ENCODE measurements at regions not wholly inside any gene's neighbourhood (a gene's known extent, or its start where the extent isn't known, plus 50 kb on each side); places are given as distances from the start of the nearest gene placed in this dataset.

DNA sequence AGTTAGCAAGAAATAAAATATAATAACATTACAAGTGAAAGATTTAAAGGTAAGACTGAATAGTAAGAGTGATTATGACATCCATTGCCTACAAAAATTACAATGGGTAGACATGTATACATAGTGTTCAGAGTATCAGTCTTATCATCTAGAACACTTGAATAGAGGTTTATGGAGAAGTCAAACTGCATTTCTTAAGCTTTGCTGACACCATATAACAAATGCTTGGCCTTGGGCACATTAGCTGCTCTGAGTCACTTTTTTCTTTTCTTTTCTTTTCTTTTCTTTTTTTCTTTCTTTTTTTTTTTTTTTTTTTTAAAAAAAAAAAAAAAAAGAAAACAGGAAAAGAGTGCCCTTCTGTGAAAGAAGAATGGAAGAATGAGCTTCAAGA, 220.0 kb downstream of the SPCS3 start:
- Histone ChIP-seq H3K27ac (ENCODE audit: low read length) (no peak overlapping the region), H3K27me3 (ENCODE audit: control insufficient read depth in 1 of 2, insufficient read depth in 2 of 2, low read length in 2 of 2) (no peaks in the 10 kb centered on the region), H3K9ac (ENCODE audit: low read length in 2 of 2) (no peak overlapping the region), H3K36me3 (ENCODE audit: control insufficient read depth in 2 of 2, insufficient read depth in 2 of 2, low read length in 2 of 2) (no peaks in the 10 kb centered on the region), H3K9me3 (ENCODE audit: control insufficient read depth in 2 of 2, low read length in 2 of 2) (no peaks in the 10 kb centered on the region), H3K4me3 (ENCODE audit: low read length in 2 of 2) (no peak overlapping the region), H3K4me1 (ENCODE audit: control insufficient read depth, insufficient read depth, low read length) (no peaks in the 10 kb centered on the region)

DNA sequence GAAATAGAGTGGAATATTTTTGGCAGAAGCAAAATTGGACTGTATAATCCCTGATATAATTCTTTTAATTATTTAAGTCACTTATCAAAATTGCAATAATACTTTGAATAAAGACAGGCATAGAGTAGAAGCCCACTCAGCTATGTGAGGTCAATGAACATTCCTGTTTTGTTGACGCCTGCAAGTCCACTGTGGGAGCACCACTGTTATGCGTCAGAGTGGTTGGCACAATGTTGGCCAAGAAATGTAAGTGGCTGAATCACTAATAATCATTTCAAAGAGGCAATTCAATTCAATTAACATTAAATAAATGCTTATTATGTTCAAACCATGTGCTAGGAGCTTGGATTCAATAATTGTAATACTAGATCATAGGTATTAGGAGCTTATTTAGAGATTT, 221.0 kb downstream of the SPCS3 start:
- Histone ChIP-seq H3K9me3 (ENCODE audit: control insufficient read depth in 2 of 2, low read length in 2 of 2) (no peaks in the 10 kb centered on the region), H3K27me3 (ENCODE audit: control insufficient read depth in 1 of 2, insufficient read depth in 2 of 2, low read length in 2 of 2) (no peaks in the 10 kb centered on the region), H3K27ac (ENCODE audit: low read length) (no peak overlapping the region), H3K4me1 (ENCODE audit: control insufficient read depth, insufficient read depth, low read length) (no peaks in the 10 kb centered on the region), H3K9ac (ENCODE audit: low read length in 2 of 2) (no peak overlapping the region), H3K36me3 (ENCODE audit: control insufficient read depth in 2 of 2, insufficient read depth in 2 of 2, low read length in 2 of 2) (no peaks in the 10 kb centered on the region), H3K4me3 (ENCODE audit: low read length in 2 of 2) (no peak overlapping the region)

DNA sequence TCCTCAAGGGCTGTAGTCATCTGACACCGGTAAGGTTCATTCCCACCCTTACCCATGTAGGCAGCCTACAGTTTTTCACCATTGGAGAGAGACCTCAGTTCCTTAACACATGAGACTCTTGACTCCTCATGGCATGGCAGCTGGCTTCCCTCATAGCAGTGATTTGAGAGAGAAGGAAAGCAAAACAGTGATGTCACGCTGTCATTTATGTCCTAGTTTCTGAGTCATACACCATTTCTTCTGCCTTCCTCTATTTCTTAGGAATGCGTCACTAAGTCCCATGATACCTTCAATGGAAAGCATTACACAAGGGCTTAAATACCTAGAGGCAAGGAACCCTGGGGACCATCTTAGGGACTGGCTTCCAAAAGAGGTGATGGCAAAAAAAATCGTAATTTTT, 226.1 kb downstream of the SPCS3 start:
- no peaks in the 10 kb centered on the region for H3K4me1 ChIP-seq (ENCODE audit: control insufficient read depth, insufficient read depth, low read length)
- H3K4me3 ChIP-seq (ENCODE audit: low read length in 2 of 2): no peak overlapping the region
- H3K9ac ChIP-seq (ENCODE audit: low read length in 2 of 2): no peak overlapping the region
- H3K27me3 ChIP-seq (ENCODE audit: control insufficient read depth in 1 of 2, insufficient read depth in 2 of 2, low read length in 2 of 2): no peaks in the 10 kb centered on the region
- no peaks in the 10 kb centered on the region for H3K36me3 ChIP-seq (ENCODE audit: control insufficient read depth in 2 of 2, insufficient read depth in 2 of 2, low read length in 2 of 2)
- no peaks in the 10 kb centered on the region for H3K9me3 ChIP-seq (ENCODE audit: control insufficient read depth in 2 of 2, low read length in 2 of 2)
- no peak overlapping the region for H3K27ac ChIP-seq (ENCODE audit: low read length)

DNA sequence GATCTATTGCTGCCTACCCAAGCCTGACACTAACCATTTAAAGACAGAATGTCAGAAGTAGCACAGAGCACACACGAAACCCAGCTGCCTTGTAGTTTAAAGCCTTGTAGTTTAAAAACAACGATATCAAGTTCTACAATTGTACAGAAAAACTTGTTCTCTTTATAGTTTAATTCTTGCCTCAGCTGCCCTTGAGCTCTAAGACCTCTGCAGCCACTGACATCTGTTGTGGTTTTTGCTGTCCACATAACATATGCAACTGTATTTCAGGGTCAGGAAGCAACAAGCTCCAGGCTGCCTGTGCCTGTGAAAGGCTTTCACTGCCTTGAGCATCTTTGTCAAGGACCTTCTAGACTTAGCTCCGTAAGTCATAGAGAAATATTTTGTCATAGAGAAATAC, 227.2 kb downstream of the SPCS3 start:
- Histone ChIP-seq H3K27me3 (ENCODE audit: control insufficient read depth in 1 of 2, insufficient read depth in 2 of 2, low read length in 2 of 2) (no peaks in the 10 kb centered on the region), H3K9me3 (ENCODE audit: control insufficient read depth in 2 of 2, low read length in 2 of 2) (no peaks in the 10 kb centered on the region), H3K27ac (ENCODE audit: low read length) (no peak overlapping the region), H3K4me1 (ENCODE audit: control insufficient read depth, insufficient read depth, low read length) (no peaks in the 10 kb centered on the region), H3K36me3 (ENCODE audit: control insufficient read depth in 2 of 2, insufficient read depth in 2 of 2, low read length in 2 of 2) (no peaks in the 10 kb centered on the region), H3K9ac (ENCODE audit: low read length in 2 of 2) (no peak overlapping the region), H3K4me3 (ENCODE audit: low read length in 2 of 2) (no peak overlapping the region)

DNA sequence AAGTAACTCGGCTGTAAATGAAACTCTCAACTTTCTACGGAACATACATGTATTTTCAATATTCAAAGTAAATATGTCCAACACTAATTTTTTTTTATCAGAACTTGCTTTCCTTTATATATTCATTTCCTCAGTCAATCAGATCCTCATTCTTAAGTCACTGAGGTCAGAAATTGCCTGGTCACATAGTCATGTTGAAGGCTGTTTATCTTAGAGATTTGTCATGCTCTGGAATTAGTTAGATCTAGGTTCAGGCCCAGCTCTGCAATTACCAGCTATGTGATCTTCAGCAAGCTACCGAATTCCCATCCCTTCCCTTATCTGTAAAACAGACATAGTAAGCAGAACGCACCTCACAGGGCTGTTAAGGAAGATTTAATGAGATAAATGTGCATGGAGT, 228.8 kb downstream of the SPCS3 start:
- no peaks in the 10 kb centered on the region for H3K9me3 ChIP-seq (ENCODE audit: control insufficient read depth in 2 of 2, low read length in 2 of 2)
- no peak overlapping the region for H3K27ac ChIP-seq (ENCODE audit: low read length)
- no peak overlapping the region for H3K4me3 ChIP-seq (ENCODE audit: low read length in 2 of 2)

DNA sequence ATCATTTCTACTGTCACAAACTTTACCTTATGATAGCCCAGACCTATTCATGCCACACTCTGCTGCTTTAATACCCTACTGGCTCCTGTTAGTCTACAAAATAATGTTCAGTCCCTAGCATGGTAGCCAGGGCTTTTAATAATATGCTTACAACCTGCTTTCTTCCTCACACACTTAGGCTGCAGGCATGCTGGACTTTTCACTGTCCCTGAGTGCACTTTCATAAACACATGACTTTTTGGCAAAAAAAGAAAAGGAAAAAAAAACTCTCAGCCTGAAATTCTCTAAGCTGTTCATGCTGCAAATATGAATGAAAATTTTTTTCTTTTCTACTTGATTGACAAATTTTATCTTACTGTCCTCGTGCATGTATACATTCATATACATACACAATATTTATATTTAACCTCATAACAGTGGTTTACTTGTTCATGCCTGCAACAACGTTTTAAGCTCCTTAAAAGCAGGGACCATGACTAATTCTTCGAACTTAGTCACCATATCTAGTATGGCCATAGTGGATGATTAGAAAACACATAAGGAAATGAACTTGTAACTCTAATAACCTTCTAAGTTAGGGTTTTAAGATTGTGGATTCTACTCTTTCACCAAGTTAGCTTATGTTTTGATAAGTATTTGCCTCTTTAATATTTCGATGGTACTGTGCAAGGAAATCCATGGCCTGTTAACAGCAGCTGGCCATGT, 229.5 kb downstream of the SPCS3 start:
- H3K27ac ChIP-seq (ENCODE audit: low read length): no peak overlapping the region
- no peak overlapping the region for H3K4me3 ChIP-seq (ENCODE audit: low read length in 2 of 2)
- H3K27me3 ChIP-seq (ENCODE audit: control insufficient read depth in 1 of 2, insufficient read depth in 2 of 2, low read length in 2 of 2): no peaks in the 10 kb centered on the region
- no peaks in the 10 kb centered on the region for H3K36me3 ChIP-seq (ENCODE audit: control insufficient read depth in 2 of 2, insufficient read depth in 2 of 2, low read length in 2 of 2)
- no peak overlapping the region for H3K9ac ChIP-seq (ENCODE audit: low read length in 2 of 2)
- H3K4me1 ChIP-seq (ENCODE audit: control insufficient read depth, insufficient read depth, low read length): no peaks in the 10 kb centered on the region
- no peaks in the 10 kb centered on the region for H3K9me3 ChIP-seq (ENCODE audit: control insufficient read depth in 2 of 2, low read length in 2 of 2)

More for the DNA sequence above, 228.8 kb downstream of the SPCS3 start:
- H3K27me3 ChIP-seq (ENCODE audit: control insufficient read depth in 1 of 2, insufficient read depth in 2 of 2, low read length in 2 of 2): no peaks in the 10 kb centered on the region
- no peaks in the 10 kb centered on the region for H3K36me3 ChIP-seq (ENCODE audit: control insufficient read depth in 2 of 2, insufficient read depth in 2 of 2, low read length in 2 of 2)
- no peaks in the 10 kb centered on the region for H3K4me1 ChIP-seq (ENCODE audit: control insufficient read depth, insufficient read depth, low read length)
- no peak overlapping the region for H3K9ac ChIP-seq (ENCODE audit: low read length in 2 of 2)

DNA sequence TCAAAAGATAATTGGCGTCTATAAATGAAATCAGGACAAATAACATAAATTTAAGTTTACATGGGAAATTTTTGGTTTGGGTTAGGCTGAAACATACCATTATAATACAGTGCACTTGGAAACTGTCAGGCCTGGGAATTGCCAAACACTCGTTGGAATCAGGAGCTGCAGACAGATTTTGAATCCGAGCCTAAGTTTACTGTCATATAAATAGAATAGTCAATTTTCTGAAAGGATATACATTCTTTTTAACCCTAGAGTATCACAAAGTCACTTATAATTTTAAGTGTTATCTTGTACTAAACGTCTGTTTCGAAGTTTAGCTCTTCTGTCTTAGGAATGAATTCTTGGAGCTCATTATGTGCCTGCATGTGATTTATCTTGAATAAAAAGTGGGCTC, 234.1 kb downstream of the VEGFC start:
- no peaks in the 10 kb centered on the region for H3K4me1 ChIP-seq (ENCODE audit: control insufficient read depth, insufficient read depth, low read length)
- H3K27ac ChIP-seq (ENCODE audit: low read length): no peak overlapping the region
- no peaks in the 10 kb centered on the region for H3K27me3 ChIP-seq (ENCODE audit: control insufficient read depth in 1 of 2, insufficient read depth in 2 of 2, low read length in 2 of 2)
- H3K9ac ChIP-seq (ENCODE audit: low read length in 2 of 2): no peak overlapping the region
- no peaks in the 10 kb centered on the region for H3K36me3 ChIP-seq (ENCODE audit: control insufficient read depth in 2 of 2, insufficient read depth in 2 of 2, low read length in 2 of 2)
- H3K4me3 ChIP-seq (ENCODE audit: low read length in 2 of 2): no peak overlapping the region
- H3K9me3 ChIP-seq (ENCODE audit: control insufficient read depth in 2 of 2, low read length in 2 of 2): no peaks in the 10 kb centered on the region

DNA sequence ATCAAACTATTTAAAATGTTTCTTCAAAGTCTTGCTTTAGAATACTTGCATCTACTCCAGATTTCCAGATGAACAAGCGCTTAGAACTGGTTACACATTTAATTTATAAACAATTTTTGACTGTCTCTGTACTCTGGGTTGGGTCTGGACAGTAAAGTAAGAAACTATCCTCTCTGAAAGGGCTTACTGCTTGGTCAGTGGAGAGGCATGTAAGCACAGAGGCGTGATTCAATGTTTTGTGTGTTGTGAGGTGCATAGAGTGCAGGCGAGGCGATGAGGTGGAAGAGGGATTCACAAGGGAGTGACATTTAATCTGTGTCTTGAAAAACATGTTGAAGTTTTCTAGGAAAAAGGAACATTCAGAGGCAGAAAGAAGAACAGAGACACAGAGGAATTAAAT, 231.4 kb downstream of the VEGFC start:
- H3K36me3 ChIP-seq (ENCODE audit: control insufficient read depth in 2 of 2, insufficient read depth in 2 of 2, low read length in 2 of 2): no peaks in the 10 kb centered on the region
- H3K4me1 ChIP-seq (ENCODE audit: control insufficient read depth, insufficient read depth, low read length): no peaks in the 10 kb centered on the region
- no peaks in the 10 kb centered on the region for H3K9me3 ChIP-seq (ENCODE audit: control insufficient read depth in 2 of 2, low read length in 2 of 2)
- H3K27me3 ChIP-seq (ENCODE audit: control insufficient read depth in 1 of 2, insufficient read depth in 2 of 2, low read length in 2 of 2): no peaks in the 10 kb centered on the region
- H3K4me3 ChIP-seq (ENCODE audit: low read length in 2 of 2): no peak overlapping the region
- no peak overlapping the region for H3K9ac ChIP-seq (ENCODE audit: low read length in 2 of 2)
- no peak overlapping the region for H3K27ac ChIP-seq (ENCODE audit: low read length)

DNA sequence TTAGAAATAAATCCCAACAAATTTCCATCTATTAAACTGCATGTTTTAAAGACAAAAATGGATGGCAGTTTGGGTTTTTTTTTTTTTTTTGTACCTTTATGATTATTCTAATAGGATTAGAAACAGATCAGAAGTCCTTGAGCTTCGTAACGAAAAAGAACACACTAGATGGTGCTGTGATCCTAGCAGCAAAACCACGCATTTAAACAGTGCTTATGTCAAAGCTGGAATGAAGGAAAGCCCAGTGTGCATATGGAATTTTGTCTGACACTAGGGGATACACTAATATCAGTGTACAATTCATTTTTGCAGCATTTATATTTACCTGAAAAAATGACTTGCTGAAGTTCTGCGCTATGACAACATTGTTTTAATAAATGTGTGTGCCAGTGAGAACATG, 229.1 kb downstream of the VEGFC start:
- H3K36me3 ChIP-seq (ENCODE audit: control insufficient read depth in 2 of 2, insufficient read depth in 2 of 2, low read length in 2 of 2): no peaks in the 10 kb centered on the region
- H3K9ac ChIP-seq (ENCODE audit: low read length in 2 of 2): no peak overlapping the region
- no peaks in the 10 kb centered on the region for H3K27me3 ChIP-seq (ENCODE audit: control insufficient read depth in 1 of 2, insufficient read depth in 2 of 2, low read length in 2 of 2)
- no peak overlapping the region for H3K27ac ChIP-seq (ENCODE audit: low read length)
- no peaks in the 10 kb centered on the region for H3K9me3 ChIP-seq (ENCODE audit: control insufficient read depth in 2 of 2, low read length in 2 of 2)
- H3K4me3 ChIP-seq (ENCODE audit: low read length in 2 of 2): no peak overlapping the region
- no peaks in the 10 kb centered on the region for H3K4me1 ChIP-seq (ENCODE audit: control insufficient read depth, insufficient read depth, low read length)

DNA sequence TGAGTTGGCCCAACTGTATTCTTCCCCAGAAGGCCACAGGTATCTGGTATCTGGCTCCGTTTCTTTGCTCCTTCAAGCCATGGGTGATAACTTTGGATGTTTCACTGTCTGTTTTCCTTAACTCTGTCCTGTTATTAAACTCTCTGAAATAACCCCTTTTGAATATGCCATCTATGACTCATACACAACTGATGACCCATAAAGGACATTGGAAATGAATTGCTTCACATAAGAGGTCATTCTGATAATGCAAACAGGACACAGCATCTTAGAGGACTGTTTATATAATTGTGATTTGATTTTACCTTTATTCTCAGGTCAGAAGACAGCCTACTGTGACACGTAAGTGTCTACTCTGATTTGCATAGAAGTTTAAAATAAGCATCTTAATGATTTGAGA, 227.7 kb downstream of the VEGFC start:
- no peak overlapping the region for H3K4me3 ChIP-seq (ENCODE audit: low read length in 2 of 2)
- H3K9me3 ChIP-seq (ENCODE audit: control insufficient read depth in 2 of 2, low read length in 2 of 2): no peaks in the 10 kb centered on the region
- H3K4me1 ChIP-seq (ENCODE audit: control insufficient read depth, insufficient read depth, low read length): no peaks in the 10 kb centered on the region
- no peak overlapping the region for H3K27ac ChIP-seq (ENCODE audit: low read length)
- H3K36me3 ChIP-seq (ENCODE audit: control insufficient read depth in 2 of 2, insufficient read depth in 2 of 2, low read length in 2 of 2): no peaks in the 10 kb centered on the region
- no peaks in the 10 kb centered on the region for H3K27me3 ChIP-seq (ENCODE audit: control insufficient read depth in 1 of 2, insufficient read depth in 2 of 2, low read length in 2 of 2)
- no peak overlapping the region for H3K9ac ChIP-seq (ENCODE audit: low read length in 2 of 2)

DNA sequence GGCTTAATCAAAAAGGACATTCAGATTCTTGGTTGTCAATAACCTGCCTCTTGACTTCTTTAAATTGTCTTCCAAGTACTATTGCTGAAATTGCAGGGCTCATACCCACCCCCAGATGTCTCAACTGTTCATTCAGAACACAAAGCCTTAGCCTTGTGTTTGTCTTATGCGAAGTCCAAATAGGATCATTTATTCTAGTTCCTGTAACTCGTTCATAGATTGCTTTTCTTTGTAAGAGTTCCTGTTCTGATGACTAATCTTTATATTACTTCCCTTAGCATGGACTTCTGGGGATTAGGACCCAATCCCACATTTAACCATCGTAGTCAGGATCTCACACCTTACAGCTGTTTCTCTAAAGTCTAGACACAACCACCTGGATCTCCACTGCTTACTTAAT, 226.0 kb downstream of the VEGFC start:
- Histone ChIP-seq H3K9ac (ENCODE audit: low read length in 2 of 2) (no peak overlapping the region), H3K27ac (ENCODE audit: low read length) (no peak overlapping the region), H3K27me3 (ENCODE audit: control insufficient read depth in 1 of 2, insufficient read depth in 2 of 2, low read length in 2 of 2) (no peaks in the 10 kb centered on the region), H3K36me3 (ENCODE audit: control insufficient read depth in 2 of 2, insufficient read depth in 2 of 2, low read length in 2 of 2) (no peaks in the 10 kb centered on the region), H3K4me3 (ENCODE audit: low read length in 2 of 2) (no peak overlapping the region), H3K9me3 (ENCODE audit: control insufficient read depth in 2 of 2, low read length in 2 of 2) (no peaks in the 10 kb centered on the region), H3K4me1 (ENCODE audit: control insufficient read depth, insufficient read depth, low read length) (no peaks in the 10 kb centered on the region)

All from stomach smooth muscle (tissue), 2 donors.